CD4-positive, alpha-beta T cell treated with Interleukin-4 for 4 hours (primary cell): ENCODE measurements at regions not wholly inside any gene's neighbourhood (a gene's known extent, or its start where the extent isn't known, plus 50 kb on each side); places are given as distances from the start of the nearest gene placed in this dataset.

Experiments used
- DNase-seq: peaks from one replicate; pipeline ENCODE4 v3.0.0-alpha.2; 2020

- no peak for DNase-seq
Observed at GRCh38 chr2:147100406-147101035, 744.3 kb upstream of the ACVR2A start.

- no peak for DNase-seq
Observed at GRCh38 chr2:147099845-147100244, 745.0 kb upstream of the ACVR2A start.

DNA sequence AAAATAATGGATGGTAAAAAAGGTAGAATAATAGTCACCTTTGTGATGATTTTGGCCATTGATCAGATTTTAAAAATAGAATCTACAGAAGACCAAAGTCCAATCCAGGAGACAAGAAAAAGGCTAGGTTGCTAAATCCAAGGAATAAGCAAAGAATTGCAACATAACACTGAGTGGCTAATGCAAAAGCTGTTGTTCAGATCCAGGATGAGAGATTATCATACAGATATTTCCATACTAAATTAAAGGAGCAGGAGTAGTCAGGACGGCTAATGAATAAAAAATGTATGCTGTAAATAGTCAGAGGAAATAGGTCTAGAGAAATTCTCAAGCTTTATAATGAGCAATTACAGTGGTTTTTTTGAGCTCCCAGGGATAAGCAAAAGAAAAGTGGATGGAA, 745.9 kb upstream of the ACVR2A start:
- no peak for DNase-seq

GRCh38 chr2:147097747-147098146, 747.1 kb upstream of the ACVR2A start:
- DNase-seq = no peak

- DNase-seq = no peak
Observed at GRCh38 chr2:147096671-147097070, 748.2 kb upstream of the ACVR2A start.

GRCh38 chr2:147095376-147095775, 749.5 kb upstream of the ACVR2A start:
- no peak for DNase-seq

GRCh38 chr2:147094077-147094476, 750.8 kb upstream of the ACVR2A start:
- no peak for DNase-seq

DNA sequence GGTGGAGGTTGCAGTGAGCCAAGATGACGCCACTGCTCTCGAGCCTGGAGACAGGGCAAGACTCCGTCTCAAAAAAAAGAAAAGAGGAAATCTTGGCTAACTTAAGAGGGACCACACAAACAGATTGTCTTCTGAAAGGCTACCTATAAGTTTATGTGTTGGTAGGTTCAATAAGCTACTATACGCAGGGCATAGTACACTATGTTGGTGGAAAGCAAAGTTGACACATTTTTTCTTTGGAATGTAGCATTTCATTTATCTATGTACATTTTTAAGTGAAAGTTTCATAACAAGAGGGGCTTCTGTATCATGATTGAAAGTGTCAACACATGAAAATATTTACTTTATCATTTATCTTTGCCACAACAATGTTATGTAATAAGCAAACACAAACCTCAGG, 752.6 kb upstream of the ACVR2A start:
- no peak for DNase-seq

DNA sequence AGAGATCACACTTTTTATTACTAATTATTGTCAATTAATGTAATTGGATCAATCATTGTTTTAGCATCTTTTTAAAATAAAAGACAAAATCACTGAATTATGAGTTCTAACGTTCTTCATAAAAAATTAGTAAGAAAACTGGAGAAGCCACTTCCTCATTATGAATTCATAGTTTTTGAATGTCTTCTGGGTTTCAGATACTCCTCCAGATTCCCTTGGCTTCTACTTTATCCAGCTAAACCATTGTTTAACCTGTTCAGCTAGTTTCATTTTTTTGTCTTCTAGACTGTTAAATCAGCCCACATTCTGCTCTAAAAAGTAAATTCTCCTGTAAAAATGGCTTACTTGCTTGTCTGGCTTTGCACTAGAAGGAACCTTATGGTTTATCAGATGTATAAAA, 753.4 kb upstream of the ACVR2A start:
- no peak for DNase-seq

GRCh38 chr2:147088871-147089270, 756.0 kb upstream of the ACVR2A start:
- no peak for DNase-seq

GRCh38 chr2:147086715-147087114, 758.1 kb upstream of the ACVR2A start:
- no peak for DNase-seq

DNA sequence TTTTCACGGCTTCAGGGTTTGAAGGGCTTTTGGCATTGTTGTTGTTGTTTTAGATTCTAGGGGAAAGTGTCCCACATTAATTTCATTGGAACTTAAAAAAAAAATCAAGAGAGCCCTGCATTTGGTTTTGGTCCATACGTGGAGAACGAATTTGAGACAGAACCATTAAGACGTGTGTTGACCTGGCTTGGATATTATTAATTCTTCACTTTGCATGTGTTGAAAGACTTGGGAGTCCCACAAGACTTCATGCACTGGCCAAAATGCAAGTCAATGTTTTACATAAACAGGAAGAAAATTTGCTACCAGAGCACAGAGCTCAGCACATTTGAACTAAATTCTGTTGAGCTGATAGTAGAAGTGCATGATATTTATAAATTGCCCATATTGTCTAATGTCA, 761.2 kb upstream of the ACVR2A start:
- DNase-seq = no peak

GRCh38 chr2:147082850-147083522, 761.8 kb upstream of the ACVR2A start:
- DNase-seq = peak; percentile 73

DNA sequence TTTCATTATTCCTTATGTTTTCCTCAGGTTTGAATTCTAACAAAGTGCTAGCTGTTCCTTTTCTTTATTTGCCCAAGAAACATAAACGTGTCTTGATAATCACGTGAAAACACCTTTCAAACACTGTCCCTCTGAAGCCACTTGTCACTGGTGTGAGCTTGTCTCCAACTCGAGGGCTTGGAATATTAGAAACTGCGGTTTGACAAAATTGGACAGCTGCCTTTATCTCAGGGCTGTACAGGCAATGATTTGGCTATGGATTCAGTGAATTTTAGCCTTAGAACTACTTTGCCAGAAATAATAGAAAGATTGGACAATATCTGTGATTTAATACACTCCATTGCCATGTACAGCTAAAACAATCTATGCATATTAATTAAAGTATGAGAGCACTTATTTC, 763.0 kb upstream of the ACVR2A start:
- DNase-seq = no peak

DNA sequence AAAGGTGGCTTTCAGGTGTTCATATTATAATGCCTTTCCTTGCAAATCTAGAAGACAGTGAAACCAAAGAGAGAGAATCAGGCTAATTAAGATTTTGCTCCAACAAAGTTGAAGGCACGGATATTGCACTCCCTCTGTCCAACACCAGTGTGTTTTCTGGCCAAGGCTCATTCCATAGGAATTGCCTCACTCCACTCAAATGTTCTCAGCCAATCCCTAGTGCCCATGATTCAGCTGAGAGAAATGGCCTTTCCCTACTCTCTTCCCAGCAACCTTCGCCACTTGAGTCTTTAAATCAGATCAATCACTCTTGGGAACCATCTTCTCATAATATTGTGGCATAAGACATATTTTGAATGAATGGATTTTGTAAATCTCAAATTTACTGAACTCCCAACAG, 768.2 kb upstream of the ACVR2A start:
- no peak for DNase-seq

DNA sequence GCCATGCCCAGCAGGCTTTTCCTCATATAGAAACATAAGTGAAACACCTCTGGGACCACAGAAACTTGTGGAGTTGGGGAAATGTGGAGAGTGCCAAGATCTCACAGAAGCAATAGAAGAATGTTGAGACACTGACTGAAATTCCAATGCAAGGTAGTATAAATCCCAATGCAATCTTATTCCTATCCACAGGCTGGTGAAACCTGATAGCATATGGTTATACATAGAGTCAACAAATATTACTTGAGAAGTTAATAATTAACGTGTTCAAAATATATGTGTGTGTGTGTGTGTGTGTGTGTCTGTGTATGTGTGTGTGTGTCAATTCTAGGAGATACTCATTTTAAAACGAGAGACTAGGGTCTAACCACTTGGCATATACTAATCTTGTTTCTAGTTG, 776.8 kb upstream of the ACVR2A start:
- no peak for DNase-seq

- DNase-seq = no peak
Observed at GRCh38 chr2:147067136-147067535, 777.7 kb upstream of the ACVR2A start.

GRCh38 chr2:147062073-147062472, 782.8 kb upstream of the ACVR2A start:
- no peak for DNase-seq

DNA sequence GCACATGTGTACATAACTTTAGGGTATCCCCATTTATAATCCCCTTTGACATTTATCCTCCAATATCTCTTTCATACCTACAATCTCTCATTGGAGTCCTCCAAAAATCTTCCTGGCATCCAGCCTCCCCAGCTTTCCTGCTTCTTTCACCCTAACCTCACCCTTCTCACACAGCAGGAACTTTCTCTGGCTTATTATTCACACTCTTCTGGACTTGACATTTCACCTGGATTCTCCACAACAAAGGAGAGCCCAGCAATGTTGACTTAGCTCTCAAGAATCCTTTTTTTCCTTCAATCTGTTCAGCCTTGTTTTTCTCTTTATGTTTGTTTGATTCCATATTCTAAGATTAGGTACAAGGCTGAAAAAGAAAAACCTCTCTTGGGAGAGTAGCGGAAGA, 783.6 kb upstream of the ACVR2A start:
- DNase-seq = no peak

- no peak for DNase-seq
Observed at GRCh38 chr2:147057892-147058490, 786.8 kb upstream of the ACVR2A start.

DNA sequence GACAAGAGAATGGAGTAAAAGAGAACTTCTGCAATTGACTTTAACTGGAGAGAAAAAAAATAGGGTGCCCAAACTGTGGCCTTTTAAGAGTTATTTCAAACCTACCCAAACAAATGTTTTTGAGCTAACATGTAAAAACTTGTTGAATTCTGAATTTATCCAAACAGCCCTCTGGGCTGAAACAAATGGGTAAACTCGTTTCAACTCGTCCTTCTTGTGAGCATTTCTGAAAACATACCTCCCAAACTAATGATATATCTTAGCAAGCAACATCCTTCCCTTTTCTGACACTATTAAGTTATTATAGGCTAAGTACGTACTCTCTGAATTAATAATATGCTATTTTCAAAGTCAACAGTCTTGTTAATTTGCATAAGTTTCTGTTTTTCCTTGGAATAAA, 793.0 kb upstream of the ACVR2A start:
- no peak for DNase-seq

DNA sequence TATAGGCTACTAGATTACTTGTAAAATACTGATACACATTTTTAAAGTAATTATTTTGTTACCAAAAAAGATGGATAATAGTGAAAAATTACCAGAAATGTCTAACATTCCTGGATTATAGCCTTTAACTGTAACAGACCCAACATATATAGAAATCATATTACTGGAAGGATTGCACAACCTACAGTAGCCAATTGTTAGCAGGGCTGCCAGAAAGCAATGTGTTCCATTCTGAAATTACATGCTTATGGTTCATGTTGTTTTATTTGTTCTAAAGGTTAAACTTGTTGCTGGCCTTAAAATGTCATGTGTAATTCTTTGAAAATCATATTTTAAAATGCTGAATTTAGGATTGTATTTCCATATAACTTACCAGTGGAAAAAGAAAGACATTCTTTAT, 793.6 kb upstream of the ACVR2A start:
- no peak for DNase-seq

DNA sequence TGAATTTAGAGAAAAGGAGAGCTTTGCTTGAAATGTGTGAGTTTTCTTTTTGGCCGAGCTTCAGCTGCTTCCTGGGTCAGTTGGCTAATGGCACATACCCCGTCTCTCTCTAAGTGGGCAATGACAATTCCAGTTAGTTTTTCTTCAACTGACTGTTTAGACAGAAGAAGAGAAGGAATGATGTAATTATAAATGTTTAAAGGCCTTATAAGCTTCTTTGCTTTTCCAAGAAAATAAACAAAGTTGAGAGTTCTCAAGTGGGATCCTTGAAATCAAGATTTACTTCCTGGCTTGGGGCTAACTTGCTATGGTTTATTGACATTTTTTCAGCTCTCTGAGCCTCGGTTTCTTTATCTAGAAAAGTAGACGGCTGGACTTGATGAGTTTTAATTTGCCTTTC, 794.9 kb upstream of the ACVR2A start:
- DNase-seq = no peak

GRCh38 chr2:147046473-147046872, 798.4 kb upstream of the ACVR2A start:
- DNase-seq = no peak

DNA sequence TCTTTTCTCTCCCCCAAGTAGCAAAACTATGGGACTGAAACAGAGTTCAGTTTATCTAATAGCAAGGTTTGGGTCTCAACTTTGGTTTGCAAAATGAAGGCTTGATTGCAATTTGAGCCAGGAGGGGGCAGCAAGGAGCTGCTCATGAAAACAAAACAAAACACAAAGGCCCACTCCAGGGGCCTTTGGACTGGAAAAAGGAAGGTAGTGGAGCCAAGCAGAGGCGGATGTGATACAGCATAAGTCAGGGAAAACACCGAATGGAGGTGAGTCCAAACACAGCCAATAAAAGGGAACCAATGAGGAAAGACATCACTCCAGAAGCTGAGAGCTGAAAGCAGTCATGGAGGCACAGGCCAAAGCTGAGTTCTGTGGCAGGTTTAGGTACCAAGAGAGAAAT, 799.7 kb upstream of the ACVR2A start:
- peak; percentile 6 for DNase-seq
